ENCODE measurements at regions not wholly inside any gene's neighbourhood (a gene's known extent, or its start where the extent isn't known, plus 50 kb on each side); places are given as distances from the start of the nearest gene placed in this dataset.

DNA sequence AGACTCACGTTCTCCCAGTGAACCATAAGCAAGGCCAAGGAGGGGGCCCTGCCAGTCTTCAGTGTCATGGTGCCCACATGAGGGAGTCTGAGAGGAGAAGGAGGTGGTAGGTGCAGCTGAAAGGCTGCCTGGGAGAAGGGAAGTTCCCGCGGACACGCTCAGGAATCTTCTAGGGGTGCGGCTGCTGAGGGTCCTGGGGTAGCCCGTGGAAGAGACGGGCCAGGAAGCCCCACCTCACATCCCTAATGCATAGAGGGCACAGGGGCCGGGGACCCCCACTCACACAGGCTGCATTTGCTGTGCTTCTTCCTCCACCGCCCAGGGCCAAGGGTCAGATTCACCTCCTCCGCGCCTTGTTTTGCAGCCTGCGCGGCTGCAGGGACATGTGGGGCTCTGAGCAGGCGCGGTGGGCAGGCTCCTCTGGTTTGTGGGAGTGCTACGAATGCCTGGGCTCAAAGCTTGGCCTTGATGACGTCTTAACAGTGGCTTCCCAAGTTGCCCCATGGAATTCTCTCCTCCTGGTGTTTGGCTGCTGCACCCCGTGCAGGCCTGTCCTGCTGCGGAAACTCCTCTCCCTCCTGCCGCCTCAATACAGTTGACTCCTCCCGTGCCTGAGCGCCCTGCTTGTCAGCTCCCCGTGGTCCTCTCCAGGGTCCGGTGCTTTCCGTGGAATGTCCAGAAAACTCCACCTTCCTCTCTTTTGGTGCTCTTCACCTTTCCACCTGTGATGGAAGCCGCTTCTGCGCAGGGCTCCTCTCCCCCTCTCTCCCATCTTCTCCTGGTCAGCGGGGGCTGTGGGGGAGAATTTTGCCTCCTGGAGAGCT, 95.7 kb downstream of the VAPA start:
- peak overlapping the region; percentile 74 for H3K27ac ChIP-seq
- no peak overlapping the region for H3K4me3 ChIP-seq
- DNase-seq (ENCODE audit: extremely low spot score in 2 of 2), result no peak
- H3K36me3 ChIP-seq, result no peaks in the 10 kb centered on the region
- H3K9me3 ChIP-seq, result no peaks in the 10 kb centered on the region
- H3K27me3 ChIP-seq, result no peaks in the 10 kb centered on the region
- H3K4me1 ChIP-seq, result peaks cover 26% of the 10 kb centered on the region
- TF ChIP-seq POLR2A (IDR thresholded peaks at IDR 0.05) (no peak), POLR2AphosphoS5 (IDR thresholded peaks at IDR 0.05; ENCODE audit: insufficient read depth in 1 of 2, low read depth in 1 of 2) (no peak)
- TF ChIP-seq, protein P1, sequence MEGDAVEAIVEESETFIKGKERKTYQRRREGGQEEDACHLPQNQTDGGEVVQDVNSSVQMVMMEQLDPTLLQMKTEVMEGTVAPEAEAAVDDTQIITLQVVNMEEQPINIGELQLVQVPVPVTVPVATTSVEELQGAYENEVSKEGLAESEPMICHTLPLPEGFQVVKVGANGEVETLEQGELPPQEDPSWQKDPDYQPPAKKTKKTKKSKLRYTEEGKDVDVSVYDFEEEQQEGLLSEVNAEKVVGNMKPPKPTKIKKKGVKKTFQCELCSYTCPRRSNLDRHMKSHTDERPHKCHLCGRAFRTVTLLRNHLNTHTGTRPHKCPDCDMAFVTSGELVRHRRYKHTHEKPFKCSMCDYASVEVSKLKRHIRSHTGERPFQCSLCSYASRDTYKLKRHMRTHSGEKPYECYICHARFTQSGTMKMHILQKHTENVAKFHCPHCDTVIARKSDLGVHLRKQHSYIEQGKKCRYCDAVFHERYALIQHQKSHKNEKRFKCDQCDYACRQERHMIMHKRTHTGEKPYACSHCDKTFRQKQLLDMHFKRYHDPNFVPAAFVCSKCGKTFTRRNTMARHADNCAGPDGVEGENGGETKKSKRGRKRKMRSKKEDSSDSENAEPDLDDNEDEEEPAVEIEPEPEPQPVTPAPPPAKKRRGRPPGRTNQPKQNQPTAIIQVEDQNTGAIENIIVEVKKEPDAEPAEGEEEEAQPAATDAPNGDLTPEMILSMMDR (IDR thresholded peaks at IDR 0.05), result no peak
- intact Hi-C loops (cut with DNase I), result no loop called here

DNA sequence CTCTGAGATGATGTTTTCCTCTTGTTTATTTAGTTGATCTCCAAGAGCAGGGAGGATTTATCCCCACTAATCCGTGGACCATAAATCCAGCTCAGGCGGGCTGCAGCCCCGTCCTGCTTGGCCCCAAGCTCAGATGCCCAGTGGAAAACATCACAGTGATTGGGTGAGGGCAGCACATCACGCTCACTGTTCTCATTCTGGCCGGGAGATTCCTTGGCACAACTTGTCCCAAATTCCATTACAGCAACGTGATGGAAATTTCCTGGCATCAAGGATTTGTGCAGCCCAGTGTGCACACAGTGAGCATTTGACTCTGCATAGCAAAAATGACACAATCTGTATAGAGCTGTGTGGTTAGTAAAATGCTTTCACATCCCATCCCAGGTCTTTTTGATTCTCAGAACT, 96.8 kb downstream of the VAPA start:
- peak overlapping the region; percentile 74 for H3K27ac ChIP-seq
- no peaks in the 10 kb centered on the region for H3K36me3 ChIP-seq
- peak; percentile 84 to 88 for TF ChIP-seq POLR2AphosphoS5 (IDR thresholded peaks at IDR 0.05; ENCODE audit: insufficient read depth in 1 of 2, low read depth in 1 of 2)
- TF ChIP-seq, protein P1 (IDR thresholded peaks at IDR 0.05), result no peak
- no peaks in the 10 kb centered on the region for H3K9me3 ChIP-seq
- H3K4me3 ChIP-seq, result no peak overlapping the region
- intact Hi-C loops (cut with DNase I), result no loop called here
- peaks cover 34% of the 10 kb centered on the region for H3K4me1 ChIP-seq
- DNase-seq (ENCODE audit: extremely low spot score in 2 of 2), result peak in 1 of 2 donors; percentile 93
- H3K27me3 ChIP-seq, result no peaks in the 10 kb centered on the region

DNA sequence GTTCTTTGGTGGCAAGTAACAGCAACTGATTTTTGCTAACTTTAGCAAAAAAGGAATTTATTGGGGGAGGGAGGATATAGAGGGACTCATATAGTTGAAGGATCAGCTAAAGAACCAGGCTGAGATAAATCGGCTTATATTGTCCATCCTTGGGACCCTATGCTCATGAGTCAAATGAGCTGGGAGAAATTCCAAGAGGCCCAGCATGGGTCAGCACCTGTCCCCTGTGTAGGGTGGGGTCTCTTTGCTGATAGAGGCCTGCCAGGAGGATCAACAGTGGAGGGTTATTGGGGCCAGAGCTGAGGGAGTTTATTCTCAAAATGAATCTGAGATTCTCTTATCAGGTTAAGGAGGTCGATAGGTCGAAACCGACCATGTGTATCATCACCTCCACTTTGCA, 97.2 kb downstream of the VAPA start:
- peak overlapping the region; percentile 74 for H3K27ac ChIP-seq
- no peak for DNase-seq (ENCODE audit: extremely low spot score in 2 of 2)
- no peak overlapping the region for H3K4me3 ChIP-seq

DNA sequence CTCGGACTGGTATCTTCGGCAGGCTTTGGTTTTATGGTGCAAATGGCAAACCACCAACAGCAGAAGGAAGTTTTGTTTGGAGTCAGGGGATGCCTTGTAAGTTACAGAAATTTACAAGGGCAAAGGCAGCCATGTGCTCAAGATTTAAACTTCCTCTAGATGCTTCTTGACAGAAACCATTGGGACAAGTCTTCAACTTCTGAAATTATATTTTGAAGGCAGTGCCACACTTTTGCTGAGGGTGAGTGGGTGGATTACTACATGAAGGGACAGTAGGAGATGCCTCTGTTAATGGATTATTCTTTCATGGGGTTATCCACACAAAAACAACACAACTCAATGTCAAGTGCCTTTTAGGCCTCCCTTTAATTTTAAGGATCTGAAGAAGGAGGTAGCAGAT, 97.9 kb downstream of the VAPA start:
- TF ChIP-seq POLR2AphosphoS5 (IDR thresholded peaks at IDR 0.05; ENCODE audit: insufficient read depth in 1 of 2, low read depth in 1 of 2), result no peak
- TF ChIP-seq, protein P1 (IDR thresholded peaks at IDR 0.05), result no peak
- no peak for TF ChIP-seq POLR2A (IDR thresholded peaks at IDR 0.05)
- intact Hi-C loops (cut with DNase I), result no loop called here
- H3K4me1 ChIP-seq, result peaks cover 46% of the 10 kb centered on the region
- H3K9me3 ChIP-seq, result no peaks in the 10 kb centered on the region
- H3K27ac ChIP-seq, result peak overlapping the region; percentile 74
- H3K27me3 ChIP-seq, result no peaks in the 10 kb centered on the region
- no peak overlapping the region for H3K4me3 ChIP-seq
- H3K36me3 ChIP-seq, result no peaks in the 10 kb centered on the region
- DNase-seq (ENCODE audit: extremely low spot score in 2 of 2), result no peak

More for the DNA sequence above, 97.2 kb downstream of the VAPA start:
- TF ChIP-seq, protein P1 (IDR thresholded peaks at IDR 0.05), result no peak
- intact Hi-C loops (cut with DNase I), result no loop called here
- Histone ChIP-seq H3K4me1 (peaks cover 39% of the 10 kb centered on the region), H3K9me3 (no peaks in the 10 kb centered on the region), H3K36me3 (no peaks in the 10 kb centered on the region), H3K27me3 (no peaks in the 10 kb centered on the region)

DNA sequence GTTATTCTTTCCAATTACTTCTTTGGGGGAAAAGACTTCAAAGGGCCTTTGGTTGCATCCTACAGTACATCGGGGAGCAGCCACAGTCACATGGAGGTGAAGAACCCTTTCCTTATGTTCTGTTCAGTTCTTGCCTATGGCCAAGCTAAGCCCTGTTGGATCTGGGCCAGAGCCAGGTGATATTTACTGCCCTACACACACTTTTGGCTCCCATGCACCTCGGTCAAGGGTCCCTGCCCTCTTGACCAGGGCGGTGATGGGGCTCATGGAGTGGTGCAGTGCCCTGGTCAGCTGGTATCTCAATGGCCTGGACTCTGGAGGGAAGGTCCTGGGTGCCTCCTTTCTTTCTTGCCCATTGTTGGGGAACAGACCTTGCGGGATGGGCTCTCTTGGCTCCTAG, 98.7 kb downstream of the VAPA start:
- no peak for DNase-seq (ENCODE audit: extremely low spot score in 2 of 2)
- Histone ChIP-seq H3K27me3 (no peaks in the 10 kb centered on the region), H3K36me3 (no peaks in the 10 kb centered on the region), H3K4me1 (peaks cover 52% of the 10 kb centered on the region), H3K4me3 (no peak overlapping the region), H3K27ac (peak overlapping the region; percentile 74), H3K9me3 (no peaks in the 10 kb centered on the region)
- intact Hi-C loops (cut with DNase I), result no loop called here
- no peak for TF ChIP-seq POLR2AphosphoS5 (IDR thresholded peaks at IDR 0.05; ENCODE audit: insufficient read depth in 1 of 2, low read depth in 1 of 2)
- TF ChIP-seq, protein P1 (IDR thresholded peaks at IDR 0.05), result no peak
- TF ChIP-seq POLR2A (IDR thresholded peaks at IDR 0.05), result no peak
